Testis (tissue), 2 donors: ENCODE measurements at regions not wholly inside any gene's neighbourhood (a gene's known extent, or its start where the extent isn't known, plus 50 kb on each side); places are given as distances from the start of the nearest gene placed in this dataset.

ENCODE experiments used
- CTCF ChIP-seq, 3 experiments: fragments of 450-650 bp in 2 of 3; fragments of 200-600 bp in 1 of 3; sonication (generic) in 1 of 3; IDR thresholded peaks; one replicate each; pipeline ENCODE4 v1.5.1; 2016 to 2019; ENCODE audit warnings: antibody characterized with exemption in 3 of 3, mild to moderate bottlenecking in 2 of 3, moderate library complexity in 1 of 3
- POLR2A ChIP-seq: fragments of 450-650 bp; IDR thresholded peaks from one replicate; pipeline ENCODE4 v1.6.1; 2017; ENCODE audit warnings: antibody characterized with exemption, mild to moderate bottlenecking, moderate library complexity

- TF ChIP-seq CTCF (IDR thresholded peaks at IDR 0.05) (no peak), POLR2A (no peak)
These were observed 371.2 kb upstream of the LRFN5 start for GRCh38 chr14:41235466-41235865.
